K562 (cell line): ENCODE measurements at regions not wholly inside any gene's neighbourhood (a gene's known extent, or its start where the extent isn't known, plus 50 kb on each side); places are given as distances from the start of the nearest gene placed in this dataset.

Source experiments
- CHD7 ChIP-seq: fragments of 200-600 bp; sonication (generic); IDR thresholded peaks from one replicate; pipeline ENCODE4 v1.6.1; 2012; ENCODE audit warnings: mild to moderate bottlenecking, low read depth, low read length, inconsistent platforms
- POLR3G ChIP-seq: IDR thresholded peaks from 2 replicates; pipeline ENCODE4 v1.6.1; 2011; ENCODE audit not compliant: insufficient read length, insufficient replicate concordance; ENCODE audit errors: extremely low read depth
- ZNF165 ChIP-seq: fragments of 250-450 bp; sonication (Bioruptor Pico); IDR thresholded peaks from 2 replicates; pipeline ENCODE4 v1.4.0; 2020; ENCODE audit warnings: borderline replicate concordance

- TF ChIP-seq CHD7 = no peak
- no peak for TF ChIP-seq ZNF165 (CRISPR knock-in tag)
- no peak for TF ChIP-seq POLR3G
Observed at GRCh38 chr5:110869927-110870326, 131.1 kb downstream of the SLC25A46 start.
